Right lobe of liver (tissue), 6 donors: ENCODE measurements at regions not wholly inside any gene's neighbourhood (a gene's known extent, or its start where the extent isn't known, plus 50 kb on each side); places are given as distances from the start of the nearest gene placed in this dataset.
"Not testable (repeated sequence)": the region's sequence is repeated elsewhere in the genome, so short reads cannot be mapped to it uniquely, and the experiment has no call there.

Experiments used
- ATAC-seq, 4 donors: fragments of 200-7000 bp; cut with Tn5 transposase; one replicate each; pipeline ENCODE4 v1.9.1; 2020; ENCODE audit warnings: mild to moderate bottlenecking in 4 of 4, moderate library complexity in 4 of 4
- DNase-seq, 3 donors: peaks; one replicate each; pipeline ENCODE4 v3.0.0-alpha.2; 2020
- H3K27ac ChIP-seq, 3 donors: fragments of 200-600 bp; one replicate each; pipeline ENCODE4 v1.8.0; 2022
- H3K27me3 ChIP-seq, 2 donors: fragments of 200-600 bp; one replicate each; pipeline ENCODE4 v1.8.0; 2022
- H3K36me3 ChIP-seq, 4 donors: fragments of 200-600 bp; sonication (generic) in 1 of 4; one replicate each; pipeline versions ENCODE4 v1.5.1 to v1.8.0; 2017 to 2022; ENCODE audit warnings: control low read depth in 1 of 4
- H3K4me1 ChIP-seq, 4 donors: fragments of 200-600 bp; sonication (generic) in 1 of 4; one replicate each; pipeline versions ENCODE4 v1.5.1 to v1.8.0; 2017 to 2022; ENCODE audit warnings: control low read depth in 1 of 4
- H3K4me3 ChIP-seq, 3 donors: fragments of 200-600 bp; one replicate each; pipeline ENCODE4 v1.8.0; 2022
- H3K9me3 ChIP-seq, 4 donors: fragments of 200-600 bp; sonication (generic) in 1 of 4; one replicate each; pipeline versions ENCODE4 v1.5.1 to v1.8.0; 2017 to 2022; ENCODE audit warnings: control low read depth in 1 of 4
- POLR2A ChIP-seq: fragments of 450-650 bp; IDR thresholded peaks from one replicate; pipeline ENCODE4 v1.6.1; 2017; ENCODE audit warnings: antibody characterized with exemption, mild to moderate bottlenecking
- whole genome bisulfite sequencing: methylation state at CpG from one replicate; pipeline ENCODE4 v1.1.6; 2018; ENCODE audit warnings: low coverage, low lambda C conversion rate; ENCODE audit not compliant: insufficient coverage; ENCODE audit errors: missing lambda C conversion rate; 5-methylcytosine and 5-hydroxymethylcytosine counted together
- intact Hi-C, 2 donors: fragments of 100-400 bp; cut with DNase I; formaldehyde crosslinking; loops; one replicate each; pipeline versions ENCODE4 v1.11.2 to v1.14.1; 2022
- TF ChIP-seq, protein P1 (sequence below), 4 donors: fragments of 200-600 bp in 3 of 4; fragments of 450-650 bp in 1 of 4; IDR thresholded peaks; one replicate each; pipeline versions ENCODE4 v1.5.1 to v1.8.0; 2016 to 2022; ENCODE audit warnings: antibody characterized with exemption in 4 of 4, mild to moderate bottlenecking in 2 of 4
- donor health status: DM: no; HTN: yes; CAD: no.
- donor health status: DM: no; HTN: no; CAD: no.
- donor health status: DM: no; HTN: no; CAD: no.
- donor health status: DM: no; HTN: yes; CAD: no.
- donor health status: DM: no; HTN: yes; CAD: no.

DNA sequence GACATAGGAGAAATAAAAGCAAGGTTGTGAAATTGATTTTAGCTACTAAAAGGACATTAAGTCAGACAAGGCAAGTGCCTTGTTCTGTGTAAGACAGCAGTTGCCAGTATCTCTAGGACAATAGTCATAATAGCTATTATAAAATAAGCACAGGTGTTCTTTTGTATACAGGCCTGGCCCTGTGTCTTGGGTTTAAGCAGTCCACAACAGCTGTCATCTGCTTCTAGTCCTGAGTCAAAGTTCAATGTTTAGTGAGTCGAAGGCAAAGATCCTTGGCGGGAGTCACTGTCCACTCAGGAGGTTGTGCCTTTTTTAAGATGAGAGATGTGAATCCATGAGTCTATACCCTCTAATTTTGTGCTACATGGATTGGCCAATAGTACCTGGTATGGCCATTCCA is 79.5 kb downstream of the SC5D start:
- DNase-seq: no peak
- 60% methylated on average over 1 of the region's 2 CpGs for whole genome bisulfite sequencing
- no peak for ATAC-seq
- Histone ChIP-seq H3K36me3 (no peaks in the 10 kb centered on the region), H3K9me3 (no peaks in the 10 kb centered on the region), H3K4me3 (no peak overlapping the region), H3K27me3 (no peaks in the 10 kb centered on the region), H3K27ac (no peak overlapping the region), H3K4me1 (no peaks in the 10 kb centered on the region)
- intact Hi-C loops: no loop called here
- TF ChIP-seq POLR2A: no peak
- TF ChIP-seq, protein P1, sequence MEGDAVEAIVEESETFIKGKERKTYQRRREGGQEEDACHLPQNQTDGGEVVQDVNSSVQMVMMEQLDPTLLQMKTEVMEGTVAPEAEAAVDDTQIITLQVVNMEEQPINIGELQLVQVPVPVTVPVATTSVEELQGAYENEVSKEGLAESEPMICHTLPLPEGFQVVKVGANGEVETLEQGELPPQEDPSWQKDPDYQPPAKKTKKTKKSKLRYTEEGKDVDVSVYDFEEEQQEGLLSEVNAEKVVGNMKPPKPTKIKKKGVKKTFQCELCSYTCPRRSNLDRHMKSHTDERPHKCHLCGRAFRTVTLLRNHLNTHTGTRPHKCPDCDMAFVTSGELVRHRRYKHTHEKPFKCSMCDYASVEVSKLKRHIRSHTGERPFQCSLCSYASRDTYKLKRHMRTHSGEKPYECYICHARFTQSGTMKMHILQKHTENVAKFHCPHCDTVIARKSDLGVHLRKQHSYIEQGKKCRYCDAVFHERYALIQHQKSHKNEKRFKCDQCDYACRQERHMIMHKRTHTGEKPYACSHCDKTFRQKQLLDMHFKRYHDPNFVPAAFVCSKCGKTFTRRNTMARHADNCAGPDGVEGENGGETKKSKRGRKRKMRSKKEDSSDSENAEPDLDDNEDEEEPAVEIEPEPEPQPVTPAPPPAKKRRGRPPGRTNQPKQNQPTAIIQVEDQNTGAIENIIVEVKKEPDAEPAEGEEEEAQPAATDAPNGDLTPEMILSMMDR (IDR thresholded peaks at IDR 0.05): no peak

DNA sequence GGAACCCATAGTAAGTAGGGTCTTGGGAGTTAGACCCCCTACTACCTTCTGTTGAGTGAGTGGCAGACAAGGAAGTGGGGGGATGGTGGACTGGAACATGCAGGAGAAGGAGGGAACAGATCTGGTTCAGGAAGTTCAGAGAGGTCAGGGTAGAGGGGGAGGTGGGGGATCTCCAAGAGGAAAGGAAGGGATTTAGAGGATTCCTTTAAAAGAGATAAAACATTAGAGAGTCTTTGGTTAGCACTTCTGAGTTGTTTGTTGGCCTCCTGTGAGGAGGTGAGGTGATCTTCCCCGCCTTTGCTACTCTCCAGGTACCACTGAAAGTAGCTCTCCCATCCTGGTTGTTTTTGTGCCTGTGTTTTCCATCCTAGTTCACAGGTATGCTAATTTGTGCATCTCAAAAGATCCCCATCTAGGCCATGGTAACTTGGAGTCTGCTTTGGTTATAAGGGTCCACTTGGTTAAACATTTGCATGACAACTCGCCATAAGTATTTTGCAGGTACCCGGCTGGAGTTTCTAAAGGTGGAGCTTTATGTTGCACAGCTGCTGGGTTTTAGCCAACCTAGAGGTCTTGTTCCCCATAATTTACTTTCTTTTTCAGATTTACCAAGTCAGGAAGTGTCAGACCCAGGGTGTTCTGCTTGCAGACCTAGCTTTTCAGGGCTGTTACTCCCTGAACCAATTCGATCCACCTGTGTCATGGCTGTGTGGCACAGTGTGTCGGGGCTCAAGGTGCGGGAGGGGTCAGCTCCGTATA is 79.3 kb upstream of the SORL1 start:
- intact Hi-C loops: no loop called here
- H3K36me3 ChIP-seq: no peaks in the 10 kb centered on the region
- TF ChIP-seq, protein P1 (IDR thresholded peaks at IDR 0.05): no peak
- H3K4me1 ChIP-seq: no peaks in the 10 kb centered on the region
- no peaks in the 10 kb centered on the region for H3K9me3 ChIP-seq
- no peaks in the 10 kb centered on the region for H3K27me3 ChIP-seq
- no peak overlapping the region for H3K4me3 ChIP-seq
- ATAC-seq (peak in 2 of 4 donors; percentile 31 to 33), DNase-seq (no peak)
- WGBS: 81% methylated on average over 7 of the region's 7 CpGs
- H3K27ac ChIP-seq: no peak overlapping the region

DNA sequence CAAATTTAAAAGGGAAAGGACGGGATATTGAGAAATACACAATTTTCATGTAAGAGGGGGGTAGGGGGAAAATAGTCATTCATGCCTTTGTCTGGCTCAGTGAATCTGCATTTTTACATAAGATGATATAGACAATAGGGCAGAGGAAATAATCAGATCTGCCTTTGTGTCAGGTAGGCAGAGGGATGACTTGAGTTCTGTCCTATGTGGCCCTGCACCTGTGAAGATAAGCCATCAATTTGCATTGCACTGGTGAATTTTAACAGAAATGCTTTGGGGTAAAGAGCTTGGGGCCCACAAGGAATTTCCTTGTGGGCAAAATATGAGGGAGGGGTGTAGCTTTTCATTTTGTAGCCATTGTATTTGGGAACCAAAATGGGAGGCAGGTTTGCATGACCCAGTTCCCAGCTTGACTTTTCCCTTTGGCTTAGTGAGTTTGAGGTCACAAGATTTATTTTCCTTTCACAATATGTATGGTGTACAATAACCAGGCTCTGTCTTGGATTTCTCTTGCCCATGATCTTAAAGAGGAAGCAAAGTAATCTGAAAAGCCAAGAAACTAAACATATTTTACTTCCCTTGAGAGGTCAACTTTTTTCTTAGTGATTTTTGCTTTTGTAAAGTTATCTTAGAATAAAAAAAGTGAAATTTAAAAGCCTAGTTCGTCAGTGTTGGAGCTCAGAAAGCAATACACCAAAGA is 77.7 kb upstream of the SORL1 start:
- 42% methylated on average over 2 of the region's 2 CpGs for WGBS
- Histone ChIP-seq H3K27me3 (no peaks in the 10 kb centered on the region), H3K27ac (no peak overlapping the region), H3K4me3 (no peak overlapping the region), H3K36me3 (no peaks in the 10 kb centered on the region), H3K9me3 (no peaks in the 10 kb centered on the region), H3K4me1 (no peaks in the 10 kb centered on the region)
- DNase-seq (no peak), ATAC-seq (no peak)
- no peak for TF ChIP-seq POLR2A
- intact Hi-C loops: no loop called here

DNA sequence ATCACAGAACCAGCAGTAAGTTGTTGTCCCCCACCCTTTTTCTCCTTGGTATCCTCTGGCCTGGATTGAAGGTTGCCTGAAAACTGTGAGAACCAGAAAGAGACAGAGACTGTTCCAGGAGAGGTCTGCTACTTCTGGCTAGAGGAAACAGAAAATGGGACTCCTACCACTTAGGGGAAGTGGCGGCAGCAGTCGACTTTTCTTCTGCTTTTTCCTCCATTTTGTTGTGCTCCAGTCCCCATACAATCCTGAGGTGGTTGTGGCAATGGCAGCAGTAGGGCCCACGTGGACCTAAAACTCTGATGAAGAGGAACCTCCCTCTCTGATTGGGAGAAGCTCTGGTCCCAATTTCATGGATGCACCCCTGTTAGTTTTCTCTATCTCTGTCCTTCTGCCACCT is 76.0 kb upstream of the SORL1 start:
- no peak overlapping the region for H3K4me3 ChIP-seq
- H3K4me1 ChIP-seq: no peaks in the 10 kb centered on the region
- ATAC-seq (no peak), DNase-seq (no peak)
- no peaks in the 10 kb centered on the region for H3K36me3 ChIP-seq
- intact Hi-C loops: no loop called here
- H3K27me3 ChIP-seq: no peaks in the 10 kb centered on the region
- H3K27ac ChIP-seq: no peak overlapping the region
- no peak for TF ChIP-seq POLR2A
- TF ChIP-seq, protein P1 (IDR thresholded peaks at IDR 0.05): no peak
- no peaks in the 10 kb centered on the region for H3K9me3 ChIP-seq
- WGBS: 56% methylated on average over 3 of the region's 3 CpGs

DNA sequence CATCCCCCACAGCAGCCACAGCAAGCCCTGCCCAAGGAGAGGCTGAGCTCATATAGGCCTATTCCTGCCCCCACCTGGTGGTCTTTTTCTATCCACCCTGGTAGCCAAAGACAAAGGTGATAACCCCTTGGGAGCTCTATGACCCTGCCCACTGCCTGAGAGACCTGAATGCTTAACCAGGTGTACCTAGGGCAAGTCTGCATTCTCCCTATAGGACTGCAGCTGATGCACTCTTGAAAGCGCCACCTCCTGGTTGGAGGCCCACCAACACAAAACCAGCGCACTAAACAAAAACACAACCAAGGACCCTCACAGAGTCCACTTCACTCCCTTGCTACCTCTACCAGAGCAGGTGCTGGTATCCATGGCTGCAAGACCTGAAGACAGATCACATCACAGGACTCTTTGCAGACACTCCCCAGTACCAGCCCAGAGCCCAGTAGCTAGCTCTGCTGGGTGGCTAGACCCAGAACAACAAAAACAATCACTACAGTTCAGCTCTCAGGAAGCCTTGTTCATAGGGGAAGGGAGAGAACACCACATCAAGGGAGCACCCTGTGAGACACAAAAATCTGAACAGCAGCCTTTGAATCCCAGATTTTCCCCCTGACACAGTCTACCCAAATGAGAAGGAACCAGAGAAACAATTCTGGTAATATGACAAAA is 72.8 kb upstream of the SORL1 start:
- ATAC-seq, H3K9me3 ChIP-seq, H3K27me3 ChIP-seq, H3K4me1 ChIP-seq, DNase-seq, intact Hi-C loops, H3K27ac ChIP-seq, H3K4me3 ChIP-seq, H3K36me3 ChIP-seq: not testable (repeated sequence)
- 100% methylated on average over 1 of the region's 2 CpGs for WGBS
- TF ChIP-seq, protein P1 (IDR thresholded peaks at IDR 0.05): peak in 1 of 4 donors; percentile 12
